ENCODE measurements at regions not wholly inside any gene's neighbourhood (a gene's known extent, or its start where the extent isn't known, plus 50 kb on each side); places are given as distances from the start of the nearest gene placed in this dataset.

DNA sequence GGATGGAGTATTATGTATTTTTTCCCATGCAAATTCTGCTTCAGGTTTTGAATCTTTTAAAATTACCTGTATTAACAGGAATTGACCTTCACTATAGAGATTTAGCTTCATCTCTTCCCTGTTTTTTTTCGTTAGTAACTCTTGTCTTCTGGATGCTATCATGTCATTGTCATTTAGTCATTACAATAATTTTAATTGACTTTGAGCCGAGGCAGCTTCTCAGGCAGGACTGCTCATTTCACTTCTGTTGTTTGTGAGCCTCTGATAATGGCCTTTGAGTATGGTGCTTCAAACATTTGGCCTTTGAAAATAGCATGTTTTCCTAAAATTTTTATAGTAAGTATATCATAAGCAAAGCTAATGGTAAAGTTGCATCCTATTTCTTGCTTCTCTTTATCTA, 375.1 kb upstream of the MMS22L start:
- no peak overlapping the region for H3K4me3 ChIP-seq (ENCODE audit: low read length)
- DNase-seq (ENCODE audit: low read depth, low spot score) = no peak

DNA sequence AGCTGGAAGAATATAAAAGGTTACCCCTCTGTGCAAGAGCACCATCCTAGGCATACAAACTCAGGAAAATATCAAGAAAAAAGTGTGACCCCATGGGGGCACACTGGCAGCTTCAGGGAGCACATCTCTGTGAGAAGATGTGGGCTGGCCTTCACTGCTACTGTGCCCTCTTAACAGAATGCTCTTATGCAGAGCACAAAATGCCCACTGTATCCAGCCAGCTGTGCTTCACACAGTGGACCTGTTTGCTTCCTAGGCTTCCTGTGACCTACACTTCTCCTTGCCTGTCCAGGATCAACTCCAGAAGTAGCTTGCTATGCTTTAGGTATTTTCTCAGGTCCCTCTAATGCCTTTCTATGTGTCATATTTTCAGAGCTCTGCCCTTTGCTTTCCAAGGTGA, 380.2 kb upstream of the MMS22L start:
- H3K4me3 ChIP-seq (ENCODE audit: low read length) = no peak overlapping the region
- DNase-seq (ENCODE audit: low read depth, low spot score) = no peak

DNA sequence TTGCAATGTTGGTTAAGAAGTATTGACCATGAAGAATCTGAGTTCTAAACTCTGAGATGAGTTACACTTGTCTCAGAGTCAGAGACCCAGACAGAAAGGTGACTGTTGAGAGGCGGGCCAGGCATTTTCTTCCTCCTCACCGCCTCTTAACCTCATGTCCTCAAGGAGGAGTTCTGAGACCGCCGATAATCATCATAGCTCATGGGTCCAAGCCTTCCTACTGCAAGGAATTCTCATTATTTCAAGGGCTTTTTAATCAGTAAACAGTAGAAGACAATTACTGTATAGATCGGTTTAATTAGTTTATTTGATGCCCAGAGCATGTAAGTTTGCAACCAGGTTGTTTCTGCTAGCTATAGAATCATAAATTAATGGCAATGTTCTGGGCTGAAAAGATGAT, 382.4 kb upstream of the MMS22L start:
- H3K4me3 ChIP-seq (ENCODE audit: low read length) = no peak overlapping the region
- DNase-seq (ENCODE audit: low read depth, low spot score) = no peak

DNA sequence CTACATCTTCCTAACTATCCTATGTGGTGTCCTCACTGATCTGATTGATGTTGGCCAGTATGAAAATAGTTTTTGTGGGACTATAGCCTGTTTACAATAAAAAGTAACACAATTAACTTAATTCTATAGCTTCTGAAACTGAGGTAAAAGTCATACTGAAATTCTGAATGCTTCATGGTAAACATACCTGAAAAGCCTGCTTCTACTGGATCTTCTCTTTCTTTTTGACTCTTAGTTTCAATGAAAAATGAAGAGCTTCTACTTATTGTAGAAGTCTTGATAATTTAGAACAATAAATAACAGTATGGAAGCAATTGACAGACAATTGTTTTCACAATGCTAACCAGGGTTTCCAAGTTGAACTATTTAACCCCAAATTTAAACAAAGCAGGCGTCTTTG, 383.9 kb upstream of the MMS22L start:
- no peak for DNase-seq (ENCODE audit: low read depth, low spot score)
- no peak overlapping the region for H3K4me3 ChIP-seq (ENCODE audit: low read length)

DNA sequence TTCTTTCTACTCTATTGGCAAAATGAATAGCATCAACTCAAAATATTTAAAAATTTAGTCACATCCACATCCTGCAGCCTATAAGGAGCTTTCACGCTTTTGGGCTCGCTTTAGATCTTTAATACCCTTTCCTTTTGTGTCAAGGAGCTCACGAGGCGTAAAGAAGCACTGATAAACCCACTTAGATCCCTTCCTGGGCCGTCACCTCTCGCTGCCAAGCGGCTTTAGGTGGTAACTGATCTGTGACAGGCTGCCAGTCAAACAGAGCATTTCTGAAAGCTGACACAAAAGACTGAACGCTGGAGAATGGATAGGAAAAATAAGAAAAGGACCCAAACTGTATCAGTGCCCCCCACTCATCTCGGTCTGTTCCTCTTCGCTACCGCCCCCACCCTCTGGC, 385.7 kb upstream of the MMS22L start:
- H3K4me3 ChIP-seq (ENCODE audit: low read length) = no peak overlapping the region
- DNase-seq (ENCODE audit: low read depth, low spot score) = no peak

DNA sequence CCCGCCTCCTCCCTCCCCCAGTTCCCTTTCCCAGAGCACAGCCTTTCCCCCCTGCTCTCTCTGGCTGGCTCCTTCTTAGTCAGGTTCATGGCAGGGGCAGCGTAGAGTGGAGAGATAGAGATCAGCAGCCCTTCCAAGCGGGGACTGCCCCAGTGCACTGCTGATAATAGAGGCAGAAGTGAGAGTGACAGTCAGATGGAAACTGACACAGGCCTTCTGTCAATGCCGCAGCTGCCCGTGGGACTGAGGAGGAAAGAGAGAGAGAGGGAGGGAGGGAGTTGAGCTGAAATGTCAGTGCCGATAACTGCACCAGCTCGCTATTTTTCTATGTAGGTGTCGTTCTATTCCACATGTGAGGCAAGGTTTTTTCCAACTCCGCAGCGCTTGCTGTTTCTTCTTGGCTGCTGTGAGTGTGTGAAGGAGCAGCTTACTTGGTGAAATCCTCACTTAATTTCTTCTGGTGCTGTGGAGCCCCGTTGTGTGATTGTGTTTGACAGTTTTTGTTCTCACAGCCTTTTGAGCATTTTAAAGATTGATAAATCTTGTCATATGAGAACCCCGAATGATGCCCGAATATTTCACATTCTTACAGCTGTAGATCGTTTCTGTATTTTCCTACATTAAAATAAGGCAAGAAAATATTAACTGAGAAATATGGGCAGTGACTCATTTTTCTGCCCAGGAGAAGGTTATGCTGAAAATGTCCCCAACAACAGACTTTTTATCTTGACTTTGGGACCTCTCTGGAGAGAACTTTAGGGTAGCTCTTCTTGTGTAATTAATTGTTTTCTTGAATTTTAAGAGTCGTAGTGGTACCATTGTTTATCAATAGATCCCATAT, 386.4 kb upstream of the MMS22L start:
- no peak for DNase-seq (ENCODE audit: low read depth, low spot score)
- H3K4me3 ChIP-seq (ENCODE audit: low read length) = no peak overlapping the region

DNA sequence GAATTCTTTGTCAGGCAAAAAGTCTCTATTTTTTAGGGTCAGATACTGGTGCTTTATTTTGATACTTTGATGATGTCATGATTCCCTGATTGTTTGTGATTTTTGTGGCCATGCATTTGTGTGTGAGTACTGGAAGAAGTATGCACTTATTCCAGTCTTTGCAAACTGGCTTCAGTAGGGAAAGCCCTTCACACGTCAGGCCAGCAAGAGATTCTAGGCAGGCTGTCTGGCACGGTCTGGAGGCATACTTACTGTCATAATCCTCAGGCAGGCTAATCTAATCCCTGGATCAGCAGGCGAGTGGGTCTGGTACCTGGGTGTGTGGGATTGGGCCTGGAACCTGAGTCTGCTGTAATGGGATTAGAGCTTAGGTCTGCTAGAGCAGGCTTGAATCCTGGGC, 391.8 kb upstream of the MMS22L start:
- no peak overlapping the region for H3K4me3 ChIP-seq (ENCODE audit: low read length)
- no peak for DNase-seq (ENCODE audit: low read depth, low spot score)

DNA sequence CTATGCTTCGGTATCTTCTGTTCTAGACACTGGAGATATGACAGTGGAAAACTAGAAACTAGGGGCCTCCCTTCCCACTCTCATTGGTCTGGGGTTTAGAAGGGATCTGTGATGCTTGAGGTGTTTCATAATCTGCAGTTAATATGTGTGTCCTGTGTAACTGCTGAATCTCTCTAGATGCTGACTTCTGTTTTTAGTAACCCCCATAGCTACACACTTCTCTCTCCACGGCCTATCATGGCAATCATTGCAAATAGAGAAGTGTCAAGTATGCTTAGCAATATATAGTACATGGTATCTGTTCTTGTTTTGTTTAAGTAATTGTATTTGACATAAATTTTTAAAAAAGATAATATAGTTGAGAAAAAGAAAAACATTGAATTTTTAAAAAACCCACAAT, 394.6 kb upstream of the MMS22L start:
- H3K4me3 ChIP-seq (ENCODE audit: low read length) = no peak overlapping the region
- no peak for DNase-seq (ENCODE audit: low read depth, low spot score)

DNA sequence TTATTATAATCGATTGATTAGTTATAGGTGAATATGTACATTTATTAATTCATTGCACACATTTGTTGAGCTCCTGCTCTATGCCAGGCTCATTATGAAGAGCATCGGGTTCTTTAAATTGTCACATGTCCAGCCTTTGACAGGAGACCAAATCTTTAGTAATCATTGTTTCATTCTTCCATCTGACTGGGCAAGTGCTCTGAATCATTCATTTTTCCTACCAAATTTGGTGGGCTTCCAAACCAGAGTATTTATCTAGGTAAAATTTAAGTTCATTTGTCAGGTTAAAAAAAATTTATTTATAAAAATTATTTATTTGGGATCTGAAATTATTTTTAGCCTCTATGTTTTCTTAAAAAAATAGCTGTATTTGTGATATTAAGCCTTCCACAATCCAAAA, 404.9 kb upstream of the MMS22L start:
- DNase-seq (ENCODE audit: low read depth, low spot score) = no peak
- H3K4me3 ChIP-seq (ENCODE audit: low read length) = no peak overlapping the region

DNA sequence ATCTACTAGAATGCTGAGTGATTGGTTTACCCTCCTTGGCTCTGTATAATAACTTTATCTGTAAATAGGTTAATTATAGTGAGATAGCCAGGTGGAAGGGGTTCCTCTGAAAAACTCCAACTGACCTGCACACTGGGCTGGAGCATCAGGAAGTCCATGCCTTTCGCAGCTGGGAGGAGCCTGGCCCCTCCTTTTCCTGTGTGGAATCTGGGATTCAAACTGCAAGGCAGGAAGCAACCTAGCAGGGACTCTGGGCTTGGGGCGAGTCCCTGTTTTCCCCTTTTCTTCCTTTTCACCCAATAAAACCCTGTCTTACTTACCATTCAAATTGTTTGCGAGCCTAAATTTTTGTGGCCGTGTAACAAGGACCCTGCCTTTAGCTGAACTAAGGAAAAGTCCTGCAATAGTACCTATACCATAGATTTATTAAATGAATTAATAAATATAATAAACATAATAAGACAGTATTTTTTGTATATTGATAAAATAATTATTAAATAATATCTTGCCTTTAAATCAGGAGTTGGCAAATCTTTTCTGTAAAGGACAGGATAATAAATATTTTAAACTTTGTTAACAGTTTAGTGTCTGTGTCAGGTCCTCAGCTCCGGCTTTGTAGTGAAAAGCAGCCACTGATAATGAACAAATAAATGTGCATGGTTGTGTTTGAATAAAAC, 406.2 kb upstream of the MMS22L start:
- no peak overlapping the region for H3K4me3 ChIP-seq (ENCODE audit: low read length)
- DNase-seq (ENCODE audit: low read depth, low spot score) = no peak

DNA sequence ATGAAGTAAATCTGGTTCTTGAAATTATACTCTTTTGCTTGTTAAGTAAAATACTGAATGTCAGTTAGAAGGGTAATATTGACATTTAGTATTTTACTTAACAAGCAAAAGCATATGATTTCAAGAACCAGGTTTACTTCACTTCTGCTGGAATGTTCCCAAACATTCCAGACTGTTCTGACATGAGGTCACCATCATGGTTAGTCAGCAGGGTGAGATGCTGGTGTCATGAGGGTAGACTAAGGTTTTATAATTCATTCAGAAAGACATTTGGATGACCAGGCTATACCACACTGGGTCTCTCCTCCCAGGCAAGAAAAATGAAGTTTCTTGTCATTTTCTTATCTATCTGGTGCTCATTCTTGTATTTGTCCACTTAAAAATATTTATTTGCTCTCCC, 414.4 kb upstream of the MMS22L start:
- DNase-seq (ENCODE audit: low read depth, low spot score) = no peak
- no peak overlapping the region for H3K4me3 ChIP-seq (ENCODE audit: low read length)

DNA sequence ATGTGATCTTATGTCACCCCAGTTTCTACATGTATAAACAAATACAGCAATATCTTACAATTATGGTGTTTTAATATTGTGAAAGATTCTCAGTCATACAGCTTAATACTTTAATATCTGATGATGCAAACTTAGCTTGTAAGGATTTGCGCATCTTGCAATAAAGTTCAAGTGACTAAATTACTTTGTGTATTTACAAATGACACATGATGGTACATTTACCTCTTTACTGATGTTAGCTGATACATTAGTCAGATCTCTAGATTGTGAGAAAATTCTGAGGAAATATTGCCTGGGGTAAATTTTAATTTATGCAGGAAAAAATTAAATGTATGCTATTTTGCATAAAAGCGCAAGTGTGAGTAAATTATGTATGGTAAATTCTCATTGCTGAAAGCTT, 418.8 kb upstream of the MMS22L start:
- DNase-seq (ENCODE audit: low read depth, low spot score) = no peak

DNA sequence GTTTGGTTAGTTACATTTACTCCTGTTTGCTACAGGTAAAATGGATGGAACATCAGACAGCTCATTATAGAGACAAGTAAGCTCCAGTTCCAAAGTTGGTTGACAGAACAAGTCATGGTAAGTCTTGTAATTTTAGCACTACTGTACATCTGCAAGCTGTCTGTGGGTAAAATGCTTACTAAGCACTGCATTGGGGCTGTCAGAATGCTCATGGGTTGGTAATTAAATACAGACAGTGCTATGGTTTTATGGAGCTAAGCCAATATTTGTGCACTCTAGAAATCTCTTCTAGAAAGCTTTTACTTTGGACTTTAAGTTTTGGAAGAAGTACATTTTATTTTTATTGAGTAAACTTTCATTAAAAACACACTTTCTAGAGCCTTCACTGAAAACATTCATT, 419.2 kb upstream of the MMS22L start:
- DNase-seq (ENCODE audit: low read depth, low spot score) = no peak
- no peak overlapping the region for H3K4me3 ChIP-seq (ENCODE audit: low read length)

More for the DNA sequence above, 418.8 kb upstream of the MMS22L start:
- H3K4me3 ChIP-seq (ENCODE audit: low read length) = no peak overlapping the region

DNA sequence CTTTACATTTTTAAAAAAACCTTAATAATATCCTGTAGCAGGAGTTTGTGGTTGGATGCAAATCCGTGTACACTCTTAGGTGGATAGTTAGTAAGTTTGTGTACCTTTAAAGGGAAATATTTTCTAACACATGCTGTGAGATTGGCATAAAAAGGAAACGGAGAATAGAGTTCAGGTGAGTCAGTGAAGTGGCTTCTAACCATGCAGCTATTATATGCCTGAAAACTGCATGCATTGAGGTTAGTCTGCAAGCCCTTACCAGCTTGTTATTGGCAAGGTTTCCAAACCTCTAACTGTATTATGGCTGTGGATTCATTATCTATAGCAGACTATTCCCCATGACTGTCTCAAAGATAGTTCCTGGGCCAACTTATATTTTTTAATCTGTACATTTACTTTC, 420.6 kb upstream of the MMS22L start:
- H3K4me3 ChIP-seq (ENCODE audit: low read length) = no peak overlapping the region
- DNase-seq (ENCODE audit: low read depth, low spot score) = no peak

DNA sequence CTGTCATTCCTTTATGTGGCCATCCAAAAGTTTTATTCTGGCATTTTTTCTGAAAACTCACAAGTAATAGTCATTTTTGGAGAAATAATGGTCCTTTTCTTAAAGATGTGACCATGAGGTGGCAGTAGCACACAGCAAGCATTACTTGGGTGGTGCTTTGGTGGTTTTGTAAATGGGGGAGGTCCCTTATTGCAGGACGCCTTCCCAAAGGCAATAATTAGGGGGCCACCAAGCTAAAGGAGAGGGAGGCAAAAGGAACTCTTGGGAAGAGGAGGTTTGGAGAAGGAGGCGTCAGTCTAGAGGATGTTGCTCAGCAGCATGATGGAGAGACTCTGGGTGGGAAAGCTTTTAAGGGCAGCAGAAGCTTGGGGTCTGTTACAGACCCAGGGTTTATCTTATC, 422.6 kb upstream of the MMS22L start:
- no peak overlapping the region for H3K4me3 ChIP-seq (ENCODE audit: low read length)
- DNase-seq (ENCODE audit: low read depth, low spot score) = no peak

DNA sequence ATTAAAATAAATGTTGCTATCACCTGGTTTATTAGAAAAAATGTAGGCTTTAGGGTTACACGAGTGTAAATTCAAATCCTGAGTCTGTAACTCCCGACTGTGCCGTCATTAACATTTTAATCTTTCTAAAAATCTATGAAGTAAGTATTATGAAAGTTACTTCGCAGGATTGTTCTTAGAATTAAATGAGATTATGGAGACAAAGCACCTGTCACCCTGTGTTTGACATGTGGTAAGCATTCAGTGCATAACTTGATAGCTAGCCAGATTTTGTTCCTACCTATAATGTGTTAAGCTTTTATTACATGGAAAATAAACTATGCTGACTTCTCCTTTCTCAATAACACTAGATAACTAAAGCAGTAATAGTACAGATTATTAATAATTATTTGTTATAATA, 429.7 kb upstream of the MMS22L start:
- DNase-seq (ENCODE audit: low read depth, low spot score) = no peak
- no peak overlapping the region for H3K4me3 ChIP-seq (ENCODE audit: low read length)

DNA sequence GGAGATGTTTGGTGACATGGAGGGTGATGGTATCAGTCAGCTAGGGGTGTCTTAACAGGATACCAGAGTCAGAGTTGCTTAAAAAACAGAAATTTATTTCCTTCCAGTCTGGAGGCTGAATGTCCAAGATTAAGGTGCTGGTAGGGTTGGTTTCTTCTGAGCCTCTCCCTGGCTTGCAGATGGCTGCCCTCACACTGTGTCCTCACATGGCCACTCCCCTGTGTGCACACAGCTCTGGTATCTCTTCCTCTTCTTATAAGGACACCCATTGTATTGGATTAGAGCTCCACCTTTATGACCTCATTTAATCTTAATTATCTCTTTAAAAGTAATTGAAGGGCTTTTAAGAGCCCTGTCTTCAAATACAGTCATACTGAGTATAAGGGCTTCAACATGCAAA, 431.8 kb upstream of the MMS22L start:
- no peak overlapping the region for H3K4me3 ChIP-seq (ENCODE audit: low read length)
- DNase-seq (ENCODE audit: low read depth, low spot score) = no peak

DNA sequence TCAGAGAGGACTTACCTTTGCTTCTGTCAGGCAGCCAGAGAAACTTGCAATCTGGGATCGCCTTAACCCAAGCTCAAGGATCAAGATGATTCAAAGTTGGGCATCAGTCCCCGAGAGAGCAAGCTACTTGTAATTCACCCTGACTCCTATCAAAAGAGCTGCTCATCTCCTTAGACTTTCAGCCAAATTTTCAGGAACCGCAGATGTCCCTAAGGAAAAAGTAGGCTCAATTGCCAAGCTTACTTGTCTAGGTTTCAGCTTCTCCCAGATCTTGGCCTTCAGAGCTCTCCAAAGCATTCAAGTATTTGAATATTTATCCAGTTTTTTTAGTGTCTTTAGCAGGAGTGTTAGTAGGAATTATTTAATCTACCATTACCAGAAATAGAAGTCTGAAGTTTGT, 434.1 kb upstream of the MMS22L start:
- H3K4me3 ChIP-seq (ENCODE audit: low read length) = no peak overlapping the region
- no peak for DNase-seq (ENCODE audit: low read depth, low spot score)

DNA sequence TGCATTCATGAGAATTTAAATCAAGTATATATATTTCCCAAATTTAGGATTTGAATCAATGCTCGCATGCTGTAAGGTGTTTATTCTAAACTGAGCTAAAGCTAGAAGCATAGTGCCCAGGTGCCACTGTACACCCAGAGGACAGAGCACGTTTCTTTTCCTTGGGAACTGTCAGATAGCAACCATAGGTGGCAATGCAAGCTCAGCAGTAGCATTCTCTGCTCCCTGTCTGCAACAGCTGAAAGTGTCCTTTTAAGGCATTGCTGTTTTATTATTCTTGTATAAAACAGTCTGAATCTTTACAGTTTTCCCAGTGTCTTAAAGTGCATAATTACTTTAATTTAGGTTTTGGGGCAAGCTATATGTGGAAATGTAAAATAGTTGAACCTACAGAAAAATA, 443.4 kb upstream of the MMS22L start:
- no peak for DNase-seq (ENCODE audit: low read depth, low spot score)
- H3K4me3 ChIP-seq (ENCODE audit: low read length) = no peak overlapping the region

DNA sequence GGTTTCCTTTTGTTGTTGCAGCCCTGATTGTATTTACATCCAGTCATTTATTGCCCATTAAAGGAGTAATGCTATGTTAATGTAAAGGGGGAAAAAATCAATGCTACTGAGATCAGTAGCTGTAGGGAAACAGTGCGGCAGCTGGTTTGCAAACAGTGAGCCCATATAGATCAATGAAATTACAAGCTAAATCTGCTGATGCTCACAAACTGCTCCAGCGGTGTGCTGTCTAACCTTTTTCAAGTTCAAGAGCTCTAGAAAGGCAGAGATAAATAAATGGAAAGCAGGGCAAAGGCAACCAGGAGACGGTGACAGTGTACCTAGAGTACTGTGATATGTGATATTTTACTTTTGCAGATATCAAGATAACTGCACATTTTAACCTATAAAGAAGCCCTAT, 449.0 kb upstream of the MMS22L start:
- H3K4me3 ChIP-seq (ENCODE audit: low read length) = no peak overlapping the region
- DNase-seq (ENCODE audit: low read depth, low spot score) = no peak

DNA sequence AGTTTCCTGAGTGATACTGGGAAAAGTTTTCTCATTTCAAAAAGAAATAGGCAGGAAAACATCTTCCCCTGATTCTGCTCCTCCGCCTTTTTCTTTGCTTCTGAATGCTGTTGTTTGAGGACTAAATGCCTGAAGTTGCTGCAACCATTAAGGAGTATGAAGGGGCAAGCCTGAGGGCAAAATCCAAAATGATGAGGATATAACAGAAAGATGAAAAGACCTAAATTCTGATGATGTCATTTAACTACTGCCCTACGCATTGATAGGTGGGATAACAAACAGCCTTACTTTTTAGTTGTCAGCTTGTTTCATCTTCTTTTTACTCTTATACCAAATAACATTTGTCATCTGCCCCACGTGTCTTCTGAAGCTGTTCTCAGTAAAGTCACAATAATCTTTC, 474.6 kb upstream of the MMS22L start:
- no peak for DNase-seq (ENCODE audit: low read depth, low spot score)
- H3K4me3 ChIP-seq (ENCODE audit: low read length) = no peak overlapping the region

All from Jurkat, Clone E6-1 (cell line).